ENCODE measurements at regions not wholly inside any gene's neighbourhood (a gene's known extent, or its start where the extent isn't known, plus 50 kb on each side); places are given as distances from the start of the nearest gene placed in this dataset.
"Not testable (repeated sequence)": the region's sequence is repeated elsewhere in the genome, so short reads cannot be mapped to it uniquely, and the experiment has no call there.

DNA sequence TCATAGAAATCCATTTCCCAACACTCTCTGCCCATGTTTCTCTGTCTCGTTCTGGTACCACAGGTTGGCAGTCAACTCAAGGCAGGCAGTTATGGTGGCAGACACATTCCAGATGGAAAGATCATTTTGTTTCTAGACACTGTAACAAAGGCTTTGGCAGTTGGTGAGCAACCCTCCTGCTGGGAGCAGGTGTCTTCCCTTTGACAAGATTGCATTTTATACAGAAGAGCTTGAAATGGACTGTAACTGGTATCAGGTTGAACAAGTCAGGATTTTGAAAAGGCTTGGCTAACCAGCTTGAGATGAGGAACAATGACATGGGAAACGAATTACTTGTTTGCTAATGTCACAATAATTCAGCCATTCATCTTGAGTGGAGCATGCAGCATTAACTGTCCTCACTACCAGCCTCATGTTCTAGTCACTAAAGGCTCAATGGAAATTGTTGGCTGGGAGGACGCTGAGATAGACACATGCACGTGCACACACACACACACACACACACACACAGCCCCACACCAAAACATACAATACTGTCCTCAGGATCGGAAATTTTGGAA, 170.0 kb downstream of the SEMA6D start:
- no peak for DNase-seq

DNA sequence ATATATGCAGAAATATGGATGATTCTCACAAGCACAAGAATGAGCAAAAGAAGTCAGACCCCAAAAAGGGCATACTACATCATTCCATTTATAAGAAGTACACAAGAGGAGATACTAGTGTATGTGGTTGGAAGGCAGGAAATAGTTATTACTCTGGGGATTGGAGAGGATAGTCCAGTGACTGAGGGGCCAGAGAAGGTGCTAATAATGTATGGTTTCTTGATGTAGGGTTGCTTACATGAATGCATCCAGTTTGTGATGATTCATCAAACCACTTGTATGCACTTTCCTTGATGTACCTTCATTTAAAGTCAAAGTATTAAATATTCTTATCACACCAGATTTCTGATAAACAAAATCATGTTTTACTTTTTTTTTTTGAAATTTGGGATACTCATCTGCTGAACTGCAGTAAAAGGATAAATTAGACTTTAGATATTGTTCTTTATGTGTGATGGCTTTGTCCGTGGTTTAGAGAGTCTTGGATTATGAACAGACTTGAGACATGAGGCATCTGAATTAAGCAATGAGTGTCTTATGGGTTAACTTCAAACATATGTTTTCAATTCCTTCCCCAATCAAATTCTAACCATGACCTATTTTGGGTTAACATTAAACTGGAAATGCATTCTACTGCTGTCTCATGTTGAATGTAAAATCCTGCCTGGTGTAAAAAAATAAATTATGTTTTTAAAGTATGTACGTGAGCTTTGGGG, 171.2 kb downstream of the SEMA6D start:
- DNase-seq: no peak

DNA sequence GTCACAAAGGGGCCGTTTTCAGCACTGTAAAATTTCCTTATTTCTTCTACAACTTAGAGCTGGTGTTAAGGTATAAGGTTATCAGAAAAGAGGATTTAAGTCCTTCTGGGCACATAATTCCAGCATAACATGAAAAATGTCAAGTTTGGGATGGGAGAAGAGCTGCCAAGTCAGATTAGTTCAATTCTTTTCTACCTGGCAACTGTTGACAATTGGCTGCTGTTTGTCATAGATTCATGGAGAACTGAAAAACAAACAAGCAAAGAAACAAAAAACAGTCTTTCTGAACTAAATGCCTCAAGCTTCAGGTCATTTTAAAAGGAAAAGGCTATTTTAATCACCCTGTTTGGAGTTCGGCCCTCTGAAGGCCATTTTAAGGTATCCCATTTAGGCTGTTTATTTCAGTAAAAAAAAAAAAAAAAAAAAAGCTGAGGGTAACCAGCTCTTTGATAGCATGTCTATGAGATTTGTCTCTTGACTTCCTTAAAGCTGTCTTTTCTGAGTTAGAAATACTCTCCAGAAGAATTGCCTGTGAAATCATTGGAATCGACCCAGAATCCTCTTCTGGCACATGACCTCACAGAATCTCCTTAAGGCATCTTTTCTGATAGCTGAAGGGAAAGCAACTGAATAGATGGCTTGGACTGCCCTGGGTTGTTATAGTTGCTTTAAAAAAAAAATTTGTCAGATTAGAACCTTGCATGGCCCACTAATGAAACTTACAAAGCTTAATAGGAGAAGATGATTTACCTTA, 173.3 kb downstream of the SEMA6D start:
- no peak for DNase-seq

DNA sequence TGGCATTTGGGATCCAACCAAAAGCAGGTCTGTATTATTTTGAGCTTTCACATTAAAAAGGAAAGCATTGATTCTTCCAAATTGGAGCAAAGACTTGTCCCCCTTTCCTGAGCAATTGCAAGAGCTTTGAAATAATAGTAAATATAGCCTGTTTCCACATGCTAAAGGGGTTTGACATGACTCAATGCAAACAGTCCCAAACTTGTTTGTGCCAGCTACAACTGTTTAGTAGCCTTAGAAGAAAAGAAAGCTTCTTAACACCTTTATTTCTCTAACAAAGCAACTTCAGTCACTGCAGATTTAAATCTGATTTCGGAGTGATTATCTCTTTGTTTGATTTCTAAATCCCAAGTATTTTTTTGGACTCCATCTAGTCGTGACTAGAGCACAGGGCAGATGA, 180.2 kb downstream of the SEMA6D start:
- DNase-seq: no peak

DNA sequence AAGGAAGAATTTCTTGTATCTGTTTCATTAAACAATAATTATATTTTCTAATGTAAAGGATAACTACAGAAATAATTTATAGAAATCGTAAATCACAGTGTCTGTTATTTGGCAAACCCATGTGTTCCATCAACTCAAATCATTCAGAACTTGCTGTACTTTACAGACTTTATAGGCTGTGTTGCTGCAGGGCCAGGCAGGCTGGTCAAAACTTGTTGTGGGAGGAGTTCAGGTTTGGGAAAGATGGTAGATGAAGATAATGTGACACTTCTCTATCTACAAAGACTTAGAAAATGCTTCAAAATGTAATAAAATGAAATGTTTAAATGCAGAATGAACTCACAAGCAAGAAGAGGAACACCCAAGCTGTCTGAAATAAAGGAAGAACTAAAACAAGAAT, 183.4 kb downstream of the SEMA6D start:
- no peak for DNase-seq

DNA sequence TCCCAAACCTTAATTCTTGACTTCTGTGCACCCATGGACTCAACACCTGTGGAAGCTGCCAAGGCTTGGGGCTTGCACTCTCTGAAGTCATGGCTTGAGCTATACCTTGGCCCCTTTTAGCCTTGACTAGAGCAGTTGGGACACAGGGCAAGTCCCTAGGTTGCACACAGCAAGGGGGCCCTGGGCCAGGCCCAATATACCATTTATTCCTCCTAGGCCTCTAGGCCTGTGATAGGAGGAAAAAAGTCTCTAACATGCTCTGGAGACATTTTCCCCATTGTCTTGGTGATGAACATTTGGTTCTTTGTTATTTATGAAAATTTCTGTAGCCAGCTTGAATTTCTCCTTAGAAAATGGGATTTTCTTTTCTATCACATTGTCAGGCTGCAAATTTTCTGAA, 186.1 kb downstream of the SEMA6D start:
- DNase-seq: no peak

DNA sequence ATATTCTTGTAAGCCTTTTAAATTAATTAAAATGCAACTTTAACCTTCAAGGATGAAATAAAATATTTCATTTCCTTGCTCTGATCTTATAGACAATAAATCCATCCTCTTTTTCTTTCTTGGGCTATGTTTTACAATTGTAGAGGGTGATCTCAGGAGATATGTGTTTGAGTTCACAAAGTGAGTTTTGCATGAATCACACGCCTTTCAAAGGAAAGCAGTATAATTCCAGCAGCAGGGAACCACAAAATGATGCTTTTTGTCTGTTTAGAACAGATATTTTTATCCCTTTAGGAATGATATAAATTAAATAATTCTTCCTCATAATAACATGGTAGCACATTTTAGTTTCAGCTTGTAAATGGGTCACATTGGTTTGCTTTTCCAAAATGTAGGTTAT, 191.2 kb downstream of the SEMA6D start:
- no peak for DNase-seq

DNA sequence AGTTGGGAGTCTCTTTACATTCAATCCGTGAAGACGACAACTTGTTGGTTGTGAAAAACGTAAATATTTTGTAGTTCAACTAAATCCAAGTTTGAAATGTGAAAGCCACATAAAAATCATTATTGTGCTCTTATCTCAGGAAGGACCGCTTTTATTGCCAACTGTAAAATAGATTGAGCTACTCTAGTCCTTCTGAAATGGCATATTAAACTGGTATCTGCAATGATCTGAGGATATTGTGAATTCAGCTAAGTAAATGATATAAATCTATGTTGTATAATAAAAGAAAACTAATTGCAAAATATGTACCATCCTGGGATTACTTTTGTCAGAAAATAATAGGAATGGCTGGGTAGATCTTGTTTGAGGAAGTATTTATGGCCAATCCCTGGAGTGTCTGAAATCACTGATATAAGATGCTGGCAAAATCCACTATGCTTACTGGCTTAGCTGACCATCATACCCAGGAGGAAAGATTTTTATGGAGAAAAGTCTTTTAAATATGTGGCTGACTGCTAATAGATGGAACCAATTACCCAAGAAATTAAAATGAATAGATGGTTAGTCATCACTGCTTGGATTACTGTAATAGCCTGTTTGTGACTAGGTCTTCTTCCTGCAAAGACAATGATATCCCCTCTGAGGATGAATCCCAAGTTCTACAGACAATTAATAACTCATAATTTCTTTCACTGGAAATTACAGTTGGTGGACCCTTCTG, 191.8 kb downstream of the SEMA6D start:
- no peak for DNase-seq

DNA sequence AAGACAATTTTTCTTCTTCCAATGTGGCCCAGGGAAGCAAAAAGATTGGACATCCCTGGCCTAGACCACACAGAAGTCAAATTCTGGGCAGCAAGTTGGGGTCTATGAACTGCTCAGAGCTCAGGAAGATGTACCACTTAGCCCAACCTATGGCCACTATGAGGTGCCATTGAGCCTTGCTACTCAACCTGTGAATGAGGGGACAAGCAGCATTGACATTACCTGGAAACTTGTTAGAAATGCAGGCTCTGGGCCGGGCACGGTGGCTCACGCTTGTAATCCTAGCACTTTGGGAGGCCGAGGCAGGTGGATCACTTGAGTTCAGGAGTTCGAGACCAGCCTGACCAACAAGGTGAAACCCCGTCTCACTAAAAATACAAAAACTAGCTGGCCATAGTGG, 195.6 kb downstream of the SEMA6D start:
- not testable (repeated sequence) for DNase-seq

DNA sequence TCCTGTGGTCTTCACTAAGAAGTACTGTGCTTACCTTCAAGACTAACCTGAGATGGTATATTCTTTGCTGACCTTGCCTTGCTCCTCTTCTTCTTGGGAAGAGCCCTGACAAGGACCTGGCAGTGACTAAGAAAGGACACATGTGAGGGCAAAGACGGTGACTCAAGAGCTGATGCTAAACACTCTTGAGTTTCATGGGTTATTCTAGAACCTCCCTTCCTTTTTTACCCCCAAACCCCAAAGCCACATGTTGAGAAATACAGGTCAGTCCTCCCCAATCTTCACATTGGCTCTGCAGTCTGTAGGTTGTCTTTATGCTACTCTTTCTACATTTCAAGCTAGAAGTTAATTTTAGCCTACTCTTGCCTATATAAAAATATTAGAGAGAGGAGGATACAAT, 200.6 kb downstream of the SEMA6D start:
- DNase-seq: no peak

DNA sequence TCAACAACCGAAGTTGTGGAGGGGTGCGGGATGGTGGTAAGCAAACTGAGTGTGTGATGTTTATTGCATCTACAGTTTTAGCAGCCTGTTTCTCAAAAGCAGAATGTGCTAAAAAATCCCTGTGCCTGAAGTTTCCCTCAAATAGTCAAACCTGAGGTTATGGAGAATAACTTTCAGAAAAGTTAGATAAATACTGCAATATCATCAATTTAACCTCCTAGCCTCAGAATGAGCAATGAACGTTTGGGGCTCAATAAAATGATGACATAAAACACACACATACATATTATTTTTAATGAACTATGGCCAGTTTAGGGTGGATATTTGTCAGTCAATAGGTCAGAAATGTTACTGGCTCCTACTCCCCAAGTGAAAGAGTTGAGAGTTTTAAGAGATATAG, 201.6 kb downstream of the SEMA6D start:
- DNase-seq: no peak

DNA sequence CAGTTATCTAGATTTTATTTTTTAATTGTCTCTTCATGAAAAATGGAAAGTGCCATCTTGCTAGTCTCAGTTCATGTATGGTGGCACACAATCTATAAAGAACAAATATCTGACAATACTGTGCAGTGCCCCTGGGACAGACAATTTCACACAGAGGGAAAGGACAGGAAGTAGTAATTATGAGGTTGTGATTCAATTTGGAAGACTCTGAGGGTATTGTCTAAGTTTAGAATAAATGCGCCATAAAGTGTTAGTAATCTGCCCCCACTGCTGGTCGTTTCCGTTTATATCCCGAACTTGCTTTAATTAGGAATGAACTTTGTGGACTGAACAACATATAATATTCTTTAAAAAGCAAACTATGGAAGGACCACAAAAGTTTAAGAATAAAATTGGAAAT, 196.4 kb upstream of the SLC24A5 start:
- DNase-seq: no peak

DNA sequence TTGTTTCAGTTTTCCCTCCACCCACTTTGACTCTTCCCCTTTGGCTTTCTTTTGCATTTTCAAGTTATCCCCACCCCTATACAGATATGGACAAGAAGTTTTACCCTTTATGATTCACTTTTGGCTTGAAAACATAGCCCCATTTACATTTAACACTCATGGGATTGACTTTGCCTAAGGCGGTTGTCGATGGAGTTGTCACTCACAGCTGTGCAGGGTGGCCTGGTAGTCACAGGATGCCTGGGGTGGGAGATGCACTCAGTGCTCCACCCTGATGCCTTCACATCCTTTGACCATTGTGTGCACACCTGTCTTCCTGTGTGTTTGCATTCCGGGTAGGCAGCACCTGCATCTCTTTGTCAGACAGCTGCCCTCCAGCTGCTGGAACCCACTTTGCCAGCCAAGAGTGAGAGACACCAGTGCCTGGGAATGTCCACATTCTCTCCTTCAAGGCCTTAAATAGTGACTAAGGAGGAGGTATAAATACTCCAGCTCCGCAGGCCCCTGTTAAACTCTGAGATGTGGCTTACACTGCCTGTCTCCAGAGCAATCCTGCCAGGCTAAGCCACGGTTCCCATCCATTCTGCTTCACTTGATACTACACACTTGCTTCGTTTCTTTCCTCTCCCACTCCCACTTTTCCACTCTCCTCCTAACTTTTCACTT, 191.5 kb upstream of the SLC24A5 start:
- DNase-seq: no peak

DNA sequence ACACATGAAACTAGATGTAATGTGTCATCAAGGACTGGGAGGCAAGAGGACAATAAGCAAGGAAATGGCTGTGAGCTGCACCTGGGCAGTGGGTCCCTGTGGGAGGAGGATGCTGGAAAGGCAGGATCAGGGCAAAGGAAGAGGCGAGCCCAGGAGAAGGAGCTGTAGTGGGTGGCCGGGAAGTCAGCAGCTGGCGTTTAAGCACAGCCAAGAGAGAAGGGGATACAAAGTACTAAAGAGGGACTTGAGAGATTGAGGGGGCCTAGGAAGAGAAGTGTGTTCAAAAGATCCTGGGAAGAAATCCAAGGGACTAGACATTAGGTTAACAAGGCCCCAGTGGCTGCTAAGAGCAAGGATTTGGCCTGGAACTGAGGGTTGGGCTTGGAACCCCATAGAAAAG, 188.5 kb upstream of the SLC24A5 start:
- DNase-seq: no peak

DNA sequence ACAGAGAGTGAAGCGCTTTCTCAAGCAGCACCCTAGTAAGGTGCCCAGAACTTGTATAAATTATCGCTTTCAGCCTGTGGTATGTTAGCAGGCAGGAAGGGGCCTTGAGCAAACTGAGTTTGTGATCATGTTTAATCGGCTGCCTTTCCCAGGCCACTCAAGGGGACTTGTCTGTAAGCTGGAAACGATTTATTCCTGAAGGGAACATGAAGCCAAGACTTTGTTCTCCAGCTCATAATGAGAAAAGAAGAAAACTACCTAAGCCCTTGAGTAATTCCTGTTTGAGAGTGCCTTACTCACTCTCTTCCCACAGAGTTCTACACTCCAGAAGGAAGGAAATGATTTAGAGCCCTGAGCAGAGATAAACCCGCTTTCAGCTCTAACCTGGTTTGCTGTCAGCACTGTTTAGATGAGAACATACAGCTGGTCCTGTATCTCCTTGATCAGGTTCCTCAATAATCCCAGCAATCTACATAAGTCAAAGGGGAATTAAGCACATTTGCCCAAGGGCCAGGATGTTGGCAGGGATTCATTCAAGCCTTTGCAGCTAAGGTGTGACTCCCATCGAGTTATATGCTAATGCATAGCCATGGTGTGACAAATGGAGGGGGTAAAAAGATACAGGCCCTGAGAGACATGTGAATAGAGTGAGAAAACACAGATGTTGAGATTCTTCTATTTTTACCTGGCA, 187.7 kb upstream of the SLC24A5 start:
- no peak for DNase-seq

DNA sequence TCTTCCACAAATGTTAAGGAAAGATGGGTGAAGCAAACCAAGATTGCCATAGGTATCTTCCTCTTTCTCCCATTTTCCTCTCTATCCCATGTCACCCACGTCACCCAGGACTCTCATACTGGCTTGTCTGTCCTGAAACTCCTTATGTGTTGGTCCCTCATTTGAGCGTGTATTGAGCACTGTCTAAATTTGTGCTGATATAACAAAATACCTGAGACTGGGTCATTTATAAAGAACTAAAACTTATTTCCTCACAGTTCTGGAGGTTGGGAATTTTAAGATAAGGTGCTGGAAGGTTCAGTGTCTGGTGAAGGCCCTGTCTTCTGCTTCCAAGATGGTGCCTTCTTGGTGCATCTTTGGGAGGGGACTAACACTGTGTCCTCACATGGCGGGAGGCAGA, 186.9 kb upstream of the SLC24A5 start:
- DNase-seq: no peak

DNA sequence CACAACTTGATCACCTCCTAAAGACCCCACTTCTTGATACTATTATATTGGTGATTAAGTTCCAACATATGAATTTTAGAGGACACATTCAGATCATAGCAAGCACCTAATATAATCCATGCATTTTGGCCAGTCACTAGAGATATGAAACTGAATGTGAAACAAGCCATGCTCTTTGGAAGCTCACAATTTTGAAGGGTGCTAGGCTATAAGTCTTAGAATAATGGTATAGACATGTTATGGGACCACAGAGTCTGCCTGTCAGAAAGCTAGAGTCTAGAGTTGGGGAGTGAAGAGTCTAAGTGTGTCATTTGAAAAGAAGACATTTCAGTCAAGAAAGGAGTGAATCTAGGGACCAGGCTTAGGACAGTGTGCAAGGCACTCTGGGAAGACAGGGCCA, 186.4 kb upstream of the SLC24A5 start:
- DNase-seq: no peak

DNA sequence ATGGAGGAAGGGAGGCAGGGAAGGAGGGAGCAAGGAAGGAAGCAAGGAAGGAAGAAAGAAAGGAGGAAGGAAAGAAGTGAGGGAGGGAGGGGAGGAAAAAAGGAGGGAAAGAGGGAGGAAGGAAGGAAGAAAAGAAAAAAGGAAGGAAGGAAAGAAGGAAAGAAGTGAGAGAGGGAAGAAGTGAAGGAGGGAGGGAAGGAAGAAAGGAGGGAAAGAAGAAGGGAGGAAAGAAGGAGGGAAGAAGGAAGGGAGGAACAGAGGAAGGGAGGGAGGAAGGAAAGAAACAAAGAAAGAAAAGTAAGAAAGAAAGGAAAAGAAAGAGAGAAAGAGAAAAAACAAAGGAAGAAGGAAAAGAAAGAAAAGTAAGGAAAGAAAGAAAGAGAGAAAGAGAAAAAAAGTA, 183.0 kb upstream of the SLC24A5 start:
- no peak for DNase-seq

DNA sequence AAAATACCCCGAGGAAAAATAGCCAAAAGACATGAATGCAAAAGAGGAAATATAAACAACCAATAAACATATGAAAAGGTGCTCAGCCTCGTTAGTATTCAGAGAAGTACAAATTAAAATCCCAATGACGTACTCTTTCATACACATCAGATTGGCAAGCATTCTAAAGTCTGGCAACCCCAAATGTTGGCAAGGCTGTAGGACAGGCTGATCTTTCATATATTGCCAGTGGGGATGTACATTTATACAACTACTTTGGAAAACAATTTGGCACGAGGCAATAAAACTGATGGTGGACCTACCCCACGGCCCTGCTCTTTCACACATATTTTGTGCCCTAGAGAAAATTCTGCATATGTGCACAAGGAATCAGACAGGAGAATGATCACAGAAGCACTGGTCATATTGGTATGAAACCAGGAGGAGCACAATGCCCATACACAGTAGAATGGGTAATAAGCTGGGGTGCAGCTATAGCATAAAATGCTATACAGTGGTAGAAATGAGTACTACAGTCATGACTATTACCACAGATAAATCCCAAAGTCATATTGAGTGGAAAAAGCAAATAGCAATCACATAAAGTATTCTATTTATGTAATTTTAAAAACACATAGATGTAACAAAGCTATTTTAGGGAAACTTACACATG, 176.0 kb upstream of the SLC24A5 start:
- DNase-seq: no peak

DNA sequence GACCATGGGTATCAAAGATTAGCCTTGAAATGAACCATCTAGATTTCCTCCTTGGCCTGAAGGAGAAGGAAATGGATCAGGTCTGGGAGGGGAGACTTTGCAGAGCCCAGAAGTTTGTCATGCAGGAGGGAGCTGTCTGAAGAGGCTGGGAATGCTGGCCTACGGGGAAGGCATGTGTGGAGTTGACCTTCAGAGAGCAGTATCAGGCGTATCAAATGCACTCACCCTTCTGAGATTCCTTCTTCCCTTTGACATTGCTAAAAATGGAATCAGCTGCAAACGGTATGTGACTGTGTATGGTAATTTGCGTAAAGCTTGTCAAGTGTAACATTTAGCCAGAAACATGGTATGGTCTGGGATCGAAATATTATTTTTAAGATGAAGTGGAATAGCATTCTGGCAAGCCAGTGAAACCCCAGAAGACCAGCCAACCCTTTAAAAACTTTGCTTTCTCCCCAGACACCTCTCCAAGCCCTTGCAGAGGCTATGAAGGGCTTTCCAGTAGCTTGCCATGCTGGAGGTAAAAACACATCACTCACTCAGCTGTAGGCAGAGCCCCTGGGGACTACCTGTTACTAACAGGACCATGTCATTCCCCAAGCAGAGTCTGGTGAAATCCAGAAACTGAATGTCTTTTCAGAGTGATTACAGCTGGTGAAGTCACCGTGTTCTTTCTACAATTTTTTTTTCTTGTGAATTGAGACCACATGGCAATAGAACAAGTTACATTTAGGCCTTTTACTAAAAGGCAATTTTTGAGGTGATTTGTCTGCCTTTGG, 174.7 kb upstream of the SLC24A5 start:
- DNase-seq: no peak

DNA sequence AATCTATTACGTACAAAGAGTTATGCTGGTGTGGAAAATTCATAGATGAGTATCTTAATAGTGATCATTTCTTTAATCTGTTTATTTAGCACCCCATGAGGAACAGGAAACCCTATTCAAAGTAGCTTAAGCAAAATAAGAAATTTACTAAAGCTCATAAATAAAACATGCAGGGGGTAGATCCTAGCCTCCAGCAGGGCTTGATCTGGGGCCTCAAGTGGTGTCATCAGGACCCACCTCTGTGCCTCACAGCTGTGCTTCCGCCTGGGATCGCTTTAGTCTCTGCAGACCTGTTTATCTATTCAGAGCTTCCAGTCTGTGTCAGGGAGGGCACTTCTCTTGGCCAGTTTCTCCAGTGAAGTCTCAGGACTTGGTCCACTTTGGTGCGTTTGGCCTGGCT, 171.0 kb upstream of the SLC24A5 start:
- DNase-seq: no peak

Data from CD4-positive, alpha-beta T cell treated with Interleukin-17A for 1 hour (primary cell).